ENCODE measurements at regions not wholly inside any gene's neighbourhood (a gene's known extent, or its start where the extent isn't known, plus 50 kb on each side); places are given as distances from the start of the nearest gene placed in this dataset.

DNA sequence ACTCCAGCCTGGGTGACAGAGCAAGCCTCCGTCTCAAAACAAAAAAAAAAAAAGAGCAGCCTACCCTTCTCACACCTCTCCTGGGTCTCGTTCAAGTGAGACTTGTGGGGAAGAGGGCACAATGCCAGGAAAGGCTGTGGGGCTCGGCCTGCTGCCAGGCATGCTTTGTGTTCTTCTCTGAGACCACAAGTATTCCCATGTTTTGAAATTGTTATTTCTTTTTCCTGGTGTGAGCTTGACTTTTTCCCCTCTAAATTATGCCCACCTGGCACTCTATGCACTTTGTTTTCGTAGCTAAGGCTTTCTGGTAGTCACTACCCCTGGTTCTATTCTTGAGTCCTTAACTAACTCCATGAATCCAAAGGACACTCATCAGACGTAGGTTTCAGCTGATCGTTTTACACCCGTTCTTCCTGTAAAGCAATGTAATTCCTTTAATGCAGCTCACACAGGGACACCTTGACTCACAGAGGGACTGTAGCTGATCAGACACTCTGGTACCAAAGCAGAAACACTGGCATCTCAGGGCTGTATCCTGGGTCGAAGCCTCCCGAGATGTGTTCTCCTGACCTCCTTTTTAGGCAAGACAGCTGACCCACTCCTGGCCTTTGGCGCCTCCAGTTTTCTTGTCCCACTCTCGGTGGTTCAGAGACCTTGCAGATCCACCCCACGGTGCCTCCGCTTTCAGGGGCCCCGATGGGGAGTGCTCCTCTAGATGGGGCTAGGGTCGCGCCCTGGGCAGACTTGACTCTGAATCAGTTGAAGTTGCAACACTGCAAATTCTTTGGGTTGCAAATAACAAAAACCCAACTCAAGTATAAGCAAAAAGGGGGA, 193.3 kb upstream of the AGAP1 start:
- H3K27ac ChIP-seq (ENCODE audit: low read depth in 2 of 2, low read length in 2 of 2), result peak overlapping the region; percentile 33 to 73
- FAIRE-seq (no peak), DNase-seq (peak in 2 of 5 donors; percentile 15 to 85)
- no peak overlapping the region for H3K4me3 ChIP-seq (ENCODE audit: low read length in 3 of 3)
- intact Hi-C loops (cut with DNase I), result no loop called here
- TF ChIP-seq, protein P1, sequence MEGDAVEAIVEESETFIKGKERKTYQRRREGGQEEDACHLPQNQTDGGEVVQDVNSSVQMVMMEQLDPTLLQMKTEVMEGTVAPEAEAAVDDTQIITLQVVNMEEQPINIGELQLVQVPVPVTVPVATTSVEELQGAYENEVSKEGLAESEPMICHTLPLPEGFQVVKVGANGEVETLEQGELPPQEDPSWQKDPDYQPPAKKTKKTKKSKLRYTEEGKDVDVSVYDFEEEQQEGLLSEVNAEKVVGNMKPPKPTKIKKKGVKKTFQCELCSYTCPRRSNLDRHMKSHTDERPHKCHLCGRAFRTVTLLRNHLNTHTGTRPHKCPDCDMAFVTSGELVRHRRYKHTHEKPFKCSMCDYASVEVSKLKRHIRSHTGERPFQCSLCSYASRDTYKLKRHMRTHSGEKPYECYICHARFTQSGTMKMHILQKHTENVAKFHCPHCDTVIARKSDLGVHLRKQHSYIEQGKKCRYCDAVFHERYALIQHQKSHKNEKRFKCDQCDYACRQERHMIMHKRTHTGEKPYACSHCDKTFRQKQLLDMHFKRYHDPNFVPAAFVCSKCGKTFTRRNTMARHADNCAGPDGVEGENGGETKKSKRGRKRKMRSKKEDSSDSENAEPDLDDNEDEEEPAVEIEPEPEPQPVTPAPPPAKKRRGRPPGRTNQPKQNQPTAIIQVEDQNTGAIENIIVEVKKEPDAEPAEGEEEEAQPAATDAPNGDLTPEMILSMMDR (IDR thresholded peaks at IDR 0.05; ENCODE audit: borderline replicate concordance, extremely low read depth, insufficient read depth), result no peak
- H3K27me3 ChIP-seq (ENCODE audit: control insufficient read depth, insufficient read depth, low read length), result no peaks in the 10 kb centered on the region
- peaks cover 0 to 13% (median 2%) of the 10 kb centered on the region in 3 donors for H3K4me1 ChIP-seq (ENCODE audit: control insufficient read depth in 2 of 3, insufficient read depth in 2 of 3, low read depth in 1 of 3, low read length in 3 of 3)
- no peak overlapping the region for H3K9ac ChIP-seq (ENCODE audit: low read length in 3 of 3)
- H3K9me3 ChIP-seq (ENCODE audit: control insufficient read depth in 2 of 3, insufficient read depth in 1 of 3, low read length in 3 of 3), result peaks cover 0 to 2% (median 0%) of the 10 kb centered on the region in 3 donors
- no peaks in the 10 kb centered on the region for H3K36me3 ChIP-seq (ENCODE audit: control insufficient read depth in 2 of 3, insufficient read depth in 3 of 3, low read length in 3 of 3)

DNA sequence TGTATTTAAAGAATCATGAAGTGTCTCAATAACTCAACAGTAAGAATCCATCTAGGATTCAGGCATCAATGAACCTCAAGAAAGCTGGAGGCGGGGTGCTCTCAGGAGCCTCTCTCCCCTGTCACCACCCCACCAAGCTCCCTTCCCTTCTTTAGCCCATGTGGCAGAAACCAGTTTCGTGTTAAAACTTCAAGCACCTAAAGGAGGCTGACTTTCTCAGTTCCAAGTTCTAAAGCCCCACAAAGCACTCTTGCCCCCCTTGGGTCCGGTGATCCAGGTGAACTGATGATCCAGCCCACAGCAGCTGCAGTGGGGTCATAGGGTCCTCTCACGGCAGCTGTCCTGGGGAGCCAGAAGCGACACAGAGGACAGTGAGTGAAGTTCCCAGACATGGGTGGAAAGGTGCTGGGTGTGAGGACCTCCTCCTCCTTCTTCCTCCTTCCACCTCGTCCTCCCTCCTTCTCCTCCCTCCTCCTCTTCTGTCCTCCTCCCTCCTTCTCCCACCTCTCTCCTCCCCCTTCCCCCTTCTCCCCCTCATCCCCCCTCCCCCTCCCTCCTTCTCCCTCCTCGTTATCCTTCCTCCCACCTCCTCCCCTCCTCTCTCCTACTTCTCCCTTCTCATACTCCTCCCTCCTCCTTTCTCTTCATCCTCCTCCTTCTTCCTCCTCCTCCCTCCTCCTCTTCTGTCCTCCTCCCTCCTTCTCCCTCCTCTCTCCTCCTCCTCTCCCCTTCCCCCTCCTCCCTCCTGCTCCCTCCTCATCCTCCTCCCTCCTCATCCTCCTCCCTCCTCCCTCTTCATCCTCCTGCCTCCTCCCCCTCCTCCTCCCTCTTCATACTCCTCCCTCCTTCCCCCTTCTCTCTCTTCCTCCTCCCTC, 192.4 kb upstream of the AGAP1 start:
- DNase-seq, result no peak
- H3K9me3 ChIP-seq (ENCODE audit: control insufficient read depth in 2 of 3, insufficient read depth in 1 of 3, low read length in 3 of 3), result peaks cover 0 to 2% (median 0%) of the 10 kb centered on the region in 3 donors
- no peak for FAIRE-seq
- no peaks in the 10 kb centered on the region for H3K27me3 ChIP-seq (ENCODE audit: control insufficient read depth, insufficient read depth, low read length)
- peaks cover 0 to 15% (median 2%) of the 10 kb centered on the region in 3 donors for H3K4me1 ChIP-seq (ENCODE audit: control insufficient read depth in 2 of 3, insufficient read depth in 2 of 3, low read depth in 1 of 3, low read length in 3 of 3)
- no peak overlapping the region for H3K4me3 ChIP-seq (ENCODE audit: low read length in 3 of 3)
- no peaks in the 10 kb centered on the region for H3K36me3 ChIP-seq (ENCODE audit: control insufficient read depth in 2 of 3, insufficient read depth in 3 of 3, low read length in 3 of 3)
- TF ChIP-seq, protein P1 (IDR thresholded peaks at IDR 0.05; ENCODE audit: borderline replicate concordance, extremely low read depth, insufficient read depth), result no peak
- intact Hi-C loops (cut with DNase I), result no loop called here
- H3K9ac ChIP-seq (ENCODE audit: low read length in 3 of 3), result no peak overlapping the region
- H3K27ac ChIP-seq (ENCODE audit: low read depth in 2 of 2, low read length in 2 of 2), result peak overlapping the region in 1 of 2 donors; percentile 73

- FAIRE-seq, result no peak
- H3K4me3 ChIP-seq (ENCODE audit: low read length in 3 of 3), result no peak overlapping the region
- no peak overlapping the region for H3K9ac ChIP-seq (ENCODE audit: low read length in 3 of 3)
- intact Hi-C loops (cut with DNase I), result no loop called here
- H3K27ac ChIP-seq (ENCODE audit: low read depth in 2 of 2, low read length in 2 of 2), result no peak overlapping the region
- TF ChIP-seq, protein P1 (IDR thresholded peaks at IDR 0.05; ENCODE audit: borderline replicate concordance, extremely low read depth, insufficient read depth), result no peak
- H3K27me3 ChIP-seq (ENCODE audit: control insufficient read depth, insufficient read depth, low read length), result no peaks in the 10 kb centered on the region
- peak in 1 of 5 donors; percentile 80 for DNase-seq
- H3K4me1 ChIP-seq (ENCODE audit: control insufficient read depth in 2 of 3, insufficient read depth in 2 of 3, low read depth in 1 of 3, low read length in 3 of 3), result peaks cover 0 to 15% (median 2%) of the 10 kb centered on the region in 3 donors
- no peaks in the 10 kb centered on the region for H3K9me3 ChIP-seq (ENCODE audit: control insufficient read depth in 2 of 3, insufficient read depth in 1 of 3, low read length in 3 of 3)
- no peaks in the 10 kb centered on the region for H3K36me3 ChIP-seq (ENCODE audit: control insufficient read depth in 2 of 3, insufficient read depth in 3 of 3, low read length in 3 of 3)
Observed at GRCh38 chr2:235302263-235302662, 191.6 kb upstream of the AGAP1 start.
